ENCODE measurements at regions not wholly inside any gene's neighbourhood (a gene's known extent, or its start where the extent isn't known, plus 50 kb on each side); places are given as distances from the start of the nearest gene placed in this dataset.
"Not testable (repeated sequence)": the region's sequence is repeated elsewhere in the genome, so short reads cannot be mapped to it uniquely, and the experiment has no call there.

GRCh38 chr18:30141506-30141905 is 901.0 kb downstream of the DSC3 start:
- TF ChIP-seq CTCF (IDR thresholded peaks at IDR 0.05; ENCODE audit: insufficient read depth, low read length); GABPA (IDR thresholded peaks at IDR 0.05; ENCODE audit: low read depth); POLR2AphosphoS5 (IDR thresholded peaks at IDR 0.05; ENCODE audit: low read depth); REST (IDR thresholded peaks at IDR 0.05; ENCODE audit: insufficient replicate concordance, low read depth); SPI1 (IDR thresholded peaks at IDR 0.05; ENCODE audit: borderline replicate concordance, low read depth): not testable (repeated sequence)
